ENCODE measurements at regions not wholly inside any gene's neighbourhood (a gene's known extent, or its start where the extent isn't known, plus 50 kb on each side); places are given as distances from the start of the nearest gene placed in this dataset.

DNA sequence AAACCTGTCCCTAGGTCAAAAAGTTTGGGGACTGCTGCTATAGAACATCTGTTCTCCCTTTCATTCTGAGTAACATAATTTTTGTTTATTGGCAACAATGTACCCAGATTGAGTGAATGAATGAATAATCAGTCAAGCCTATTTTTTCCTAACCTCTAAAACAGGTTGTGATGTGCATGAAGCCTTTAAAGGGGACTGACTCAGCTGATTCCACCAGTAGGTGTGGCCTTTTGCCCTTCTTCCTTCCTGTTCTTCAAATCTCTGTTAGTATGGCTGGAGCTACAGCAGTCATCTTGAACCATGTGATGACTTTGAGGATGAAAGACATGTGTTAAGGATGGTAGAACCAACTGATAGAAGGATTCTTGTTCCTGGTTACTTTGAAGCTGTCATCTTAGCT lies 476.1 kb downstream of the NUF2 start:
- no peak overlapping the region for H3K4me3 ChIP-seq (ENCODE audit: low read depth, low read length)

DNA sequence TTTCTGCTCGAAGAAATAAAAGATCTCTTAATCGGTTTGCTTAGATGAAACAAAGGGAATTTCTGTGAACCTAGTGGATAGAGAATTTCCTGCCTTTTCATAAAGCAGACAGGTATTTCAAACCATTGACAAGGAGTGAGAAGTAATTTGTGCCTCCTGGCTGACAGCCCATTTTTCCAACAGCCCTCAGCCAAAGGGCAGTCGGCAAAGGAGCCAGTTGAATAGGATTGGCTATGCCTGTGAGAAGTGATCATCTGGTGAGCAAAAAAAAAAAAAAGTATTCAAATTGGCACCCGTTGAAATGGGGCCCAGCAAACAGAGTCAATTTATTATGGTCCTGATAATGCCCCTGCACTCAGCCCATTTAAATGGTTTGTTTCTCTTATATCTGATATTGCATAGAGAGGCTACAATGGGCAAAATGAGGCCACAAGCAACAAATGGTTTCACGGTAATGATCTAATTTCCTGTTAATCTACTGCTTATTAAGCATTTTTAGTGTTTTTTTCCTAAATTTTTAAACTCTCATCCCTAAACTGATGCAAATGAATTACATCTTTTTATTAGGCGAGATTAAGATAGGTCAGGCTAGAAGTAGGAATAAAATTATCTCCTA lies 477.5 kb downstream of the NUF2 start:
- H3K4me3 ChIP-seq (ENCODE audit: low read depth, low read length) = no peak overlapping the region

DNA sequence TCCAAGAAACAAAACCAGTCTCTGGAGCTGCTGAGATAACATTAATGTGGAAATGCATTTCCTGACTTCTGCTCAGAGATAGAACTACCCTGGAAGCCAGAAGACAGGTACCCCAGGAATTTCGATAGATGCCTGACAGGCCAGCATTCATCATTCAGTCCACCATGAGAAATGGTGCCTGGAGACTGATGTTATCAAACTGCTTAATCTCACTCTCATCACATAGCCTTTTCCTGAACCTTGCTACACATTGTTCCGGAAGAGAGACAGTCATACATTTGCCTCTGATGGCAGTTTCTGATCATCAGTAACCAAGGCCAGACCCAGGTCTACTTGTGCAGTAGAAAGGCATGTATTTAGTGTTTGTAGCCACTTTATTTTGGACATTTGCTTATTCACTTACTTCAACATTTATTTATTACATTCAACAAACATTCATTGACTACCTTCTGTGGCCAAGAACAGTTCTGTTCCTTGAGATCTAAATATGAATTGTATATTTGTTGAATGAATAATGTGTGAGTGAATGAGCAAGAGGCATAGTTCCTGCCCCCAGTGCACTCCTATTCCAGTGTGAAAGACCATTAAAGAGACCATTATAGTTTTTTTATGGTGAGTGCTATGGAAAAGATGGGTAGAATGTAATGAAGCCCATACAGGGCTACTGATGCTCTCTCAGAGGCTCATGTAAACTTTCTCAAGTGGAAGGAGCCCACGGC lies 485.7 kb downstream of the NUF2 start:
- no peak overlapping the region for H3K4me3 ChIP-seq (ENCODE audit: low read depth, low read length)

DNA sequence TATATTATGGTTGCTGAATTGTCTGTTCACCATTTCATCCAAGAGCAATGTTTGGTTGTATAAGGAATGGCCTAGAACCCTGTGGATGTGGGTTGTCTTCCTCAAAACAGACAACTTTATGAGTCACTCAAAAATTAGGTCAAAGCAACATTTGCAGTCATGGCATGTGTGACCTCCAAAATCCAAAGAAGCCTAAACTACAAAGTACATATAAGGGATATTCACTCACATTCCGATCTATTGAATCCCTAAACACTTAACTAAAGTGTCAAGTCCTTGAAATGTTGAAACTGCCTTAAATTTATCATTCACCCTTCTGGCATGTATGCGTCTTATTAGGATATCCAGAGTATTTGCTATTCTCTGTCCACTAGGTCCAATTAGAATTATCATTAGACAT lies 491.5 kb downstream of the NUF2 start:
- no peak overlapping the region for H3K4me3 ChIP-seq (ENCODE audit: low read depth, low read length)

DNA sequence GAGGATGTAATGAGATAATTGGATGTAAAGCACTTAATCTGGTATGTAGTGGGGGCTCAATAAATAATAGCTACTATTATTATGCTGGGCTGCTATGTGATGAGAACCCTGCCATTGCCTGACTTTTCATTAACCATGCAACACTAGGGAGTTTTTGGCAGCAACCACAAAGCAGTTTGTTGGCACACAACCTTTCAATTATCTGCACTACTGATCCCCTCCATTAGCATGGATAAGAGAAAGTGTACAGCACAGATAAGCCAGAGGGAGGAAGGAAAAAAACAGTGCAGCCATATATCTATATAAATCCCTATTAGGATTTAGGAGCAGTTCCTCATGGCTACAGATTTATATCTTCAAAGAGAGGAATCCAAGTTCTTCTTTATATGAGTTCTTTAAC lies 498.5 kb downstream of the NUF2 start:
- no peak overlapping the region for H3K4me3 ChIP-seq (ENCODE audit: low read depth, low read length)

DNA sequence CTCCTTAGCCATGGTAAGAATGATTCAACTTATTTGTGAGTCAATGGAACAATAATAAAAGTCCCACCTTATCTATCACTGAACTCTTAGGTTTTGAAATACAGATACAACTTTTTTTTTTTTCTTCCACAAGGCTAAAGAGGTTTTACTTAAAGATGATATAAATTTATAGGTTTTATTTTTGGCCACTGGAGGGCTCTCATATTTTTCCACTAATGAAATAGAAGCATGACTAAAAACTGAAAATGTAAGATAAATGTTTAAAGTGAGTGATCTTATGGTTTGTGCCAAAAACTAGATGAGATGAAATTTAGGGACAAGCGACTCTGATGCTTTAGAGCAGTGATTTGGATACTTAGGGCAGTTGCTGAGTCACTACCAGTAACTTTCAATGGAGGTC lies 499.0 kb downstream of the NUF2 start:
- no peak overlapping the region for H3K4me3 ChIP-seq (ENCODE audit: low read depth, low read length)

DNA sequence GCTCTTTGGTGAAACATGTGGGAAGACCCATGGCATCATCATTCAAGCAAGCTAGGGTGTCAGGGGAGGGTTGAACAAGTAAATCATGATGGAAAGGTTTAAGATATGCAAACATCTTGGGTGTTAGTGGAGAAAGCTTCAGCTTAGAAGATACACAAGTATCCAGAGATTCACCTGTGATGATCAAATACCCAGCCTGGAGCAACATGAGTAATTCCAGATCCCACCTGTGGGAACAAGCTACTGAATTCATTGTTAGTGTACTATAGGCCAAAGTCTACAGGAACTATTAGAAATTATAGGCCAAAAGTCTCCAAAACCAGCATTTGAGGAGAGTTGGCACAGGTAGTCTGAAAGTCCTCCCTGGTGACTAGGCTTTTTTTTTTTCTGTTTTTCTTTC lies 499.9 kb downstream of the NUF2 start:
- H3K4me3 ChIP-seq (ENCODE audit: low read depth, low read length) = no peak overlapping the region

DNA sequence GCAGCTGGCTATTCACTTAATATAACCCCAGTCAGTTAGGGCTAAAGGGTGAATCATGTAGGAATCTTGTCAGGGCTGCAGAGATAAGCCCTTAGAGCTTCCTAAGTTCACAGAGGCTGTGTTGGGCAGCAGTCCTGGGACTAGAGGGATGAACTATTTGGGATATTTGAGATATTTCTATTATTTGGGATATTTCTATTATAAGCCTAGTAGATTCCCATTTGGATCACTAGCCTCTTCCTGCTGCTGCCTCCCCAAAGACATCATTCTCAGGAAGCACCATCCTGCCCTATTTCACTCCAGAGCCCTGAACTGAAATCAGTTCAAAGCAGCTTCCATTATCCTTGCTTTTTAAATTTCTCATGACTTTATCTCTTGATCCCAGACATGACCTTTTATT lies 501.3 kb downstream of the NUF2 start:
- no peak overlapping the region for H3K4me3 ChIP-seq (ENCODE audit: low read depth, low read length)

DNA sequence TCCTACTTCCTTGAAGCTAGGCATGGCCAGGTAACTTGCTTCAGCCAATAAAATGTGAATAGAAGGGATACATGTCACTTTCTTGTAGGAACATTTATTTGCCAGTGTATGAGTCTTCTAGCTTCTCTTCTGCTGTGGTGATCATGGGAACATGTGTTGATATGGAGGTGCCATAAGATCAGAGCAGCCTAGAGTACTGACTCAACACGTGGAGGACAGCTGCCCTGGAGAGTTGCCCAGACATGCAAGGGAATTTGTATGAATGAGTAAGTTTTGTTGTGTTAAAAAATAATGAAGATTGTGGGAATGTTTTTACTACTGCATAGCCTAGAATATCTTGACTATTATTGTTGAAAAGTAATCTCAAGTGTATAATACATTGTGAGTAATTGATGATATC lies 502.3 kb downstream of the NUF2 start:
- H3K4me3 ChIP-seq (ENCODE audit: low read depth, low read length) = no peak overlapping the region

DNA sequence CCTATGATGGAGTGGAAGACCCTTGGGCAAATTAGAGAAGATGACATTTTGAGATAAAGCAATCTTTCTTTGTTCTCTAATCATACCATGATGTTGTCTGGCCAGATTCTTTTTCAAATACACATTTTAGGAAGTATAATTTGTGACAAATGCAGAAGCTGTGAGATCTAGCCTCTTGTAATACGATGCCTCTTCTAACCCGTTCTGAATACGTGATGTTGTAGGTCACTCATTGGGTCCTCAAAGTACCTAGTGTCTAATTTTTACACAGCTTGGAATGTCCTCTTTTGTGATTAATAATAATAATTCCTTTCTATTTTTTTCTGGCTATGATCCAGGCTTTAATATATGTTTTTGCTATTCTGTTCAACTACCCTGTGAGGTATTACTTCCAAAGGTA lies 502.7 kb downstream of the NUF2 start:
- no peak overlapping the region for H3K4me3 ChIP-seq (ENCODE audit: low read depth, low read length)

DNA sequence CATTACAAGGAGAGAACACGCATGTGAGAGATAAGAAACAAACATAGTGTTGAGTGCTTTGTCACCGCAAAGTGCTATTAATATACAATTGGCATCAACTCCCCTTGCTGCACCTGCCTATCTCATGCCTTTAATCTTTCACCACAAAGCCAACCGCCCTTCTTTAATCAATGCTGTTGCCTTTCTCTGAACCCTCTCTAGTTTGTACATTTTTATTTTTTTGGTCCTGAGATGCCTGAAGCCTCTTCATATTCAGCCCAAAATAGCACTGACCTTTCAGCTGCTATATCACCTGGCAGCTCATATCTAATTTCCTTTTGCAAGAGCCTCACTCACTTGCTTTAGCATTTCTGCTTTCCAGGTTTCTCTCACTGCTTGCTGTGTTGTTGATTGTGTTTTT lies 504.7 kb downstream of the NUF2 start:
- H3K4me3 ChIP-seq (ENCODE audit: low read depth, low read length) = no peak overlapping the region

DNA sequence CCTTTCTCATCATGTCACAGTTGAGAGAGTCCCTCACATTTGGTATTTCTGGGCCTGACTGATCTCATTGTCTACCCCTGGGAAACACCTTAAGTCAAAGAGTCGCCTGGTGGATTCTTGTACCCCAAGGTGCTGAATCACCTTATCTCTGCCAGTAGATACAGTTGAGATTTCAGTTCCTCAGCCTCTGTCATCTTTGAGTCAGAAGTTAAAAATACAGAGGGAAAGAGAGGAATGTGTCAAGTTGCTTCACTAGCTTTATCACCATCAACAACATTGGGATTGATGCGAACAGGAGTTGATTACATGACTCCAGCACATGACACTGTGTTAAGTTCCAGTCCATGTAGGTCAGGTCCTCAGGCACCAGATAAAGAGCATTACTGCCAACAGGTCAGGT lies 513.0 kb downstream of the NUF2 start:
- H3K4me3 ChIP-seq (ENCODE audit: low read depth, low read length) = no peak overlapping the region

DNA sequence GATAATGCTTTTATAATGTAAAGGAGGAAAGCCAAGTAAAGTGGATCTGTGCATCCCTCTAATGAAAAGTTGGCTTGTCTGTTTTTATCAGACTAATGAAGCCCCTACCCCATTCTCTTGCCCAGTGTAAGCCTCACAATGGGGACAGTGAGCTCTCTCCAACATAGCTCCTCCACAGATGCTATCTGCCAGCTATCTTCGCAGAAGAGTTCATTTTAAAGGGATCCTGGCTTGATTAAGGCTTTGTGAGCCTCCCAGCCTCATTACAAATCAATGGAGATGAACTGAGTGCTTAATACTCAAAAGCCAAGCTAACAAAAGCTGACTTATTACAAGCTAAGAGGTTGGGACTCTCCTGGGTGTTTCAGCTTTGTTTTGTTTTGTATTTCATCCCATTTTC lies 514.7 kb downstream of the NUF2 start:
- H3K4me3 ChIP-seq (ENCODE audit: low read depth, low read length) = no peak overlapping the region

DNA sequence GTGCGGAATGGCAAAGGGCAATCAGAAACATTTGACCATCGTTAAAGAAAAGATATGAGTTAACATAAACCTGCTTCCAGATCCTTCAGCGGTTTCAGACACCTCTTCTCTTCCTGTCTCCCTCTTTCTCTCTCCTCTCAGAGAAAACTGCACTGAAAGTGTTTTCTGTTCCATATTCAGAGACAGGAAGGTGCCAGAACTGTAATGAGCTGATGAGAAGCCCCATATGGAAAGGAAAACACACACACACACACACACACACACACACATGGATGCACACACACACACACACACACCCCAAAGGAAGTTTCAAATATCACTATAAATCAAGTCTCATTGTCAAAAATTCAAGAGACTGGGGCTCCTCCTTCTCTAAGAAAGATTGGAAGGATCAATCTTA lies 515.5 kb downstream of the NUF2 start:
- H3K4me3 ChIP-seq (ENCODE audit: low read depth, low read length) = no peak overlapping the region

DNA sequence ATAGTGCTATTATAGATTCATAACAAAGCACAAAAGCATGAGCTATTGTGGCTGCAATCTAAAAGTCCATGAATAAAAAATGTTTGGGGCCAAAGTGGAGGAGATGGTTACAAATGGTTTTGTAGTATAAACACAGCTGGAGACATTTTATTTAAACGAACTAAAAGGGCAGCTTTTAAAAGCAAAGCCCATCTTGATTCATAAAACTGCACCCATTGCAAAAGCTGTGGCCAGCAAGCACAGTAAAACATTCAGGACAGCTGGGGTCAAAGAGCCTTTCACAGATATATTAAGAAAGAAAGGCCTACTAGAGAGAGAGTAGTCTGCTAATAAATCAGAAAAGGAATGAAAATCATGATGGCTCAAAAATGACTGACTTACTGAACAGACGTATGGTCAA lies 520.8 kb downstream of the NUF2 start:
- no peak overlapping the region for H3K4me3 ChIP-seq (ENCODE audit: low read depth, low read length)

DNA sequence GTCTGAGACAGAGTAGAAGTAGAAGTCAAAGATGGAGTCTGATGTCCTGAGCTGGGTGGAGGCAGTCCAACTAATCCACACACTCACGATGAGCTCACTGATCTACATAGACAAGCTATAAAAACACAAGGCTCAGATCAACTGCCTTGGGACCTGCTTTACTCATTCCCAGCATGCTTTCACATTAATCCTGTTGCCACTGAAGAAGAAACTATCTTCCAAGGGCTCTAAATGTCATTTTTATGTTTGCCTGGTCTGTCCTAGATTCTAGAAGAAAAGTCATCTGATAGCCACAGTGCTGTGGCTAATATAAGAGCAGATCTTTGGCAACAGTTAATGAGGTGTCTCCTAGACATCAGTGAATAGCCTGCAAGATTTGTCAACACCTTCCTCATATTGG lies 522.7 kb downstream of the NUF2 start:
- no peak overlapping the region for H3K4me3 ChIP-seq (ENCODE audit: low read depth, low read length)

DNA sequence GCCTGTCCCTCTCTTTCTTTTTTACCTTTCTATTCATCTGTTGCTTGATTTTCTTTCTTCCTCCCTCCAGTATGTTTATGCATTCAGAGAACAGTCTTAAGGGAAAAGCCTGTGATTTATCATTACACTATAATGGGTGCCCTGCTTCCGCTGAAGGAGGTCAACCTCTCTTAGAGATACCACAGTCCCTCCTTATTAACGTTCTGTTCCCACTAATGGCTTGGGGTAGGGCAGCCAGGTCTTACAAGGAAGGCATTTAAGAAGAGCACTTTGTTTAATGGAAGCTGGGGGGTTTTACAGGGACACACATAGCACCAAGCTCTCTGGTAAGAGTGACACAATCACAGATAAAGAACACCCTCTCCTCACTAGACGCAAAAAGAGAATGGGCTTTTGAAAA lies 523.5 kb downstream of the NUF2 start:
- H3K4me3 ChIP-seq (ENCODE audit: low read depth, low read length) = no peak overlapping the region

DNA sequence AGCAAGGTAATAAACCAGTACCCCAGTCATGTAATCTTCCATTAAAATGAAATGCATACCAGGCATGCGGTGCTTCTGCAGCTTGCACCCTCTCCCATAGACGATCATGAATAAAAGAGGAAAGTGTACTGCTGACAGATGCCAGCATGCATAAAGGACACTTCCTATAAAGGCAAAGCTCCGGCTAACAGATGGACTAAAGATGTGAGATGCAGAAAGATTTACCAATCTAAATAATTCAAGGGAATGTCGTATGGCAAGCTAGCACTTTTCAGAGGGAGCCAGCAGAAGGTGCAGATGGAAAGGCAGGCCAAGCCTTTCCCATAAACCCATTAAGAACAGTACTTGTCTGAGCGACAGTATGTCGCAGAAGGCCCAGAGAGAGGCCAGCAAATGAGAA lies 542.0 kb downstream of the NUF2 start:
- H3K4me3 ChIP-seq (ENCODE audit: low read depth, low read length) = no peak overlapping the region

DNA sequence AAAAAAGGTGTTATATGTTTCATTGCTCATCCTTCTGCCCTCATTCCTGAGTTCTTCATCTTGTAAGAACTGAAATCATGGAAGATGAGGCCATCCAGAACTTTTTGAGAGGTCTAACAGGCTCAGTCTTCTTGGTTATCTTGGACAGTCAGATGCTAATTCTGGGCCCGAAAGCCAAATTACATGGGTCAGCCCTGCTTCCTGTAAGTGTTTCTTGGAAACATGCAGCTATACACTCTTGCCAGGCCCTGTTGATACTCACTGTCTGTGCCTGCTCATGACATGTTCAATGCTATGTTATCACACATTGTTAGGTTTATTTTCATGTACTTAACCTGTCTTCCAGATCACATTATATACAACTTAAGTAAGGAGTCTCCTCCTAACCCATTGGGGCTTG lies 542.5 kb downstream of the NUF2 start:
- H3K4me3 ChIP-seq (ENCODE audit: low read depth, low read length) = no peak overlapping the region

DNA sequence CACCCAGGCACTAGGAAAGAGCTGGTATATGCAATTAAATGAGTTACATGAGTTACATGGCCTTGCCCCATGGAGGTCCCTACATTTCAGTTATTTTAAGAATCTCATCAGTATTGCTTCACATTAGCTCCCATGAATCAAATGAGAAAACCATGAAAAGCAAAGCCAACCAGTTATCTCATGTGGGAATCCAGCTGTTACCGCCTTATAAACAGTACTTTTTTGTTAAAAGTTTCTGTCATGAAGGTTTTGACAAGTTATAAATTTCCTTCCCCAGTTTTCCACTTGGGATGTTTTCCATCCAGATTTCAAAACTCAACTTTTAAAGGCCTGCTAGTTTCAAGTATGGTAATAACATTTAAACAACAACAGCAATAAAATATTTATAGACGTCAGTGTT lies 544.8 kb downstream of the NUF2 start:
- no peak overlapping the region for H3K4me3 ChIP-seq (ENCODE audit: low read depth, low read length)

DNA sequence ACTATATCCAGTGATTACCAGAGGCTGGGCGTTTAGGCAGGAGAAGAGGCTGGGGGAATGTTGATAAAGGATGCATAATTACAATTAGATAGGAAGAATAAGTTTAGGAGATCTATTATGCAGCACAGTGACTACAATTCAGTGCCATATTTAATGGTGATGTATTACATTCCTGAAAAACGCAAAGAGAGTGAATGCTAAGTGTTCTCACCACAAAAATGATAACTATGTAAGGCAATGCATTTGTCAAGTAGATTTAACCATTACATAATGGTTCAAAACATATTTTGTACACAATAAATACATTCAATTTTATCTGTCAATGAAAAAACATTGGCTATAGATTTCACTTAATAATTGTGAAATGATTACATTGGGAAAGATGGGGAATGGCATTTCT lies 548.9 kb downstream of the NUF2 start:
- H3K4me3 ChIP-seq (ENCODE audit: low read depth, low read length) = no peak overlapping the region

DNA sequence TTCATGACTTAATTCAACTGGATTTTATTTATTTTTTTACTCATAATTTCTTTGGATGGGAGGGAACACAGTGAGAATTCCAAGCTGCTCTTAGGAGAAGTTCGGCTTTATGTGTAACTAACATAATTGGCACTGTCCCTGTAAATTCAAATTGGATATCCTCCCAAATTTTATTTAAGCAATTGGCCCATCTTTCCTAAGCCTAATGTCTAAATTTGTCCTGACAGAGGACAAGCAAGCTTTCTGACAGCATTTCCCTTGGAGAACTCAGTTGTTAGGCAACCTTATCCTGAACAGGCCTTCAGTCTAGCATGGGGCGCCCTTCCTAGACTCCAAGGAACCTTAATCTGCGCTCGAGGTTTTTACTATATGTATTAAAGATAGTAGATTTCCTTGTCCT lies 550.3 kb downstream of the NUF2 start:
- H3K4me3 ChIP-seq (ENCODE audit: low read depth, low read length) = no peak overlapping the region

DNA sequence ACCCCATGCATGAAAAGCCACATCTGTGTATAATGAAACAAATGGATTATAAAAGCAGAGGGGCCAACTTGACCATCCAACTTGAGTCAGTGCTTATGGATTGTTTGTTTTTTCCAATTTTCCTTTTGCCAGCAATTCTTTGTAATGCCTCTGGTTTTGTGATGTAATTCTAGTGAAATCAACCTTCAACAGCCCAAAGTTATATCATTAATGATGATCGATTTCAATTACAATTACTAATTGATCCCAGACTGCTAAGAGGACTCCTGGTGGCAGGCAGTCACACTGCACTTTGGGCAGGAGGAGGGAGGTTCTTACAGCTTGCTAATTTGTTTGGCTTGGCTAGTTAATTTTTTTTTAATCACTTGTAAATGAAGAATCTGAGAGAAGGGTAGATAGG lies 552.3 kb downstream of the NUF2 start:
- H3K4me3 ChIP-seq (ENCODE audit: low read depth, low read length) = no peak overlapping the region

Measured in iPS-11a (cell line).